HCT116 (cell line): ENCODE measurements at regions not wholly inside any gene's neighbourhood (a gene's known extent, or its start where the extent isn't known, plus 50 kb on each side); places are given as distances from the start of the nearest gene placed in this dataset.

Source experiments
- ATAC-seq: fragments of 200-7000 bp; cut with Tn5 transposase; 2 replicates; pipeline ENCODE4 v1.9.1; 2020; ENCODE audit warnings: mild to moderate bottlenecking, moderate library complexity
- BruUV-seq: library from RNA; stranded (reverse); fragments of 400-500 nt; replicated peaks from 2 replicates; lab custom pipeline; 2021; lab: Mats Ljungman, UMichigan
- CTCF ChIA-PET: fragments of 300-600 bp; sonication (Branson Sonifier 250); formaldehyde crosslinking; loops from one replicate; lab custom pipeline; 2021; ENCODE audit warnings: antibody characterized with exemption; lab: Charles Lee
- POLR2A ChIA-PET: fragments of 300-600, 350-600 bp; sonication (Branson Sonifier 250); formaldehyde crosslinking; loops from one replicate; lab custom pipeline; 2021; ENCODE audit warnings: antibody characterized with exemption; lab: Charles Lee
- RAD21 ChIA-PET, 2 experiments: fragments of 300-600 bp; sonication (Branson Sonifier 250); formaldehyde crosslinking; loops; one replicate each; lab custom pipeline; 2023; ENCODE audit warnings: low total read pairs in 2 of 2; ENCODE audit not compliant: uncharacterized antibody in 2 of 2, unreplicated experiment in 2 of 2, low non-redundant PET in 1 of 2; lab: Charles Lee
- DNase-seq: peaks from one replicate; pipeline ENCODE4 v3.0.0-alpha.2; 2010; ENCODE audit warnings: low read depth, low spot score
- H2AFZ ChIP-seq: fragments of 200-600 bp; shearing (Covaris generic), sonication (generic); 2 replicates; pipeline ENCODE4 v1.6.1; 2017; ENCODE audit warnings: low read depth, mixed run types, mixed read lengths, antibody characterized with exemption, low read length; ENCODE audit not compliant: poor library complexity, severe bottlenecking
- H3K27ac ChIP-seq: 2 replicates; pipeline ENCODE4 v1.5.1; 2012; ENCODE audit warnings: low read depth, low read length
- H3K27me3 ChIP-seq: fragments of 200-600 bp; sonication (generic); 2 replicates; pipeline ENCODE4 v1.6.1; 2016; ENCODE audit warnings: mixed run types, low read length, mixed read lengths; ENCODE audit not compliant: insufficient read depth
- H3K36me3 ChIP-seq, 2 experiments: fragments of 200-500 bp in 1 of 2; fragments of 200-600 bp in 1 of 2; sonication (Bioruptor generic) in 1 of 2; sonication (generic) in 1 of 2; 2 replicates each; pipeline versions ENCODE4 v1.5.1 to v1.6.1; 2014 to 2016; ENCODE audit warnings: low read length in 2 of 2, inconsistent platforms in 1 of 2, mixed read lengths in 1 of 2, mixed run types in 1 of 2; ENCODE audit not compliant: insufficient read depth in 2 of 2, control insufficient read depth in 1 of 2
- H3K4me1 ChIP-seq, 2 experiments: fragments of 200-600 bp in 1 of 2; sonication (generic) in 1 of 2; 2 replicates each; pipeline versions ENCODE4 v1.5.1 to v1.6.1; 2012 to 2017; ENCODE audit warnings: low read length in 2 of 2, inconsistent platforms in 1 of 2, mild to moderate bottlenecking in 1 of 2, mixed read lengths in 1 of 2, mixed run types in 1 of 2, moderate library complexity in 1 of 2; ENCODE audit not compliant: insufficient read depth in 2 of 2, control insufficient read depth in 1 of 2
- H3K4me2 ChIP-seq: fragments of 200-600 bp; sonication (generic); 2 replicates; pipeline ENCODE4 v1.6.1; 2017; ENCODE audit warnings: mixed run types, low read length, mixed read lengths
- H3K4me3 ChIP-seq, 2 experiments: fragments of 200-600 bp in 1 of 2; sonication (generic) in 1 of 2; replicated peaks in 1 of 2; 2 replicates each; pipeline ENCODE4 v1.5.1; 2011 to 2016; ENCODE audit warnings: low read length in 2 of 2, control low read depth in 1 of 2, low read depth in 1 of 2, mild to moderate bottlenecking in 1 of 2, mixed read lengths in 1 of 2, mixed run types in 1 of 2
- H3K79me2 ChIP-seq: fragments of 200-600 bp; sonication (generic); 2 replicates; pipeline ENCODE4 v1.6.1; 2017; ENCODE audit warnings: mild to moderate bottlenecking, mixed run types, low read length, moderate library complexity, mixed read lengths; ENCODE audit not compliant: insufficient read depth
- H3K9ac ChIP-seq: fragments of 200-600 bp; sonication (generic); 2 replicates; pipeline ENCODE4 v1.6.1; 2016; ENCODE audit warnings: low read length, mixed read lengths
- H3K9me2 ChIP-seq: fragments of 200-600 bp; sonication (generic), shearing (Covaris generic); 2 replicates; pipeline ENCODE4 v1.6.1; 2017; ENCODE audit warnings: mixed run types, mild to moderate bottlenecking, moderate library complexity; ENCODE audit not compliant: insufficient read depth
- H3K9me3 ChIP-seq, 2 experiments: fragments of 200-500 bp in 1 of 2; fragments of 200-600 bp in 1 of 2; sonication (Bioruptor generic) in 1 of 2; sonication (generic) in 1 of 2; 2 replicates each; pipeline ENCODE4 v1.6.1; 2014 to 2017; ENCODE audit warnings: low read length in 2 of 2, mixed read lengths in 2 of 2, inconsistent platforms in 1 of 2, low read depth in 1 of 2, mild to moderate bottlenecking in 1 of 2, mixed run types in 1 of 2, moderate library complexity in 1 of 2; ENCODE audit not compliant: control insufficient read depth in 1 of 2, insufficient read depth in 1 of 2
- H4K20me1 ChIP-seq: fragments of 200-600 bp; sonication (generic), shearing (Covaris generic); 2 replicates; pipeline ENCODE4 v1.6.1; 2017; ENCODE audit warnings: mixed run types, mild to moderate bottlenecking, moderate library complexity; ENCODE audit not compliant: insufficient read depth
- CBX3 ChIP-seq: IDR thresholded peaks from 2 replicates; pipeline ENCODE4 v1.6.1; 2012; ENCODE audit warnings: low read depth
- EGR1 ChIP-seq: IDR thresholded peaks from 2 replicates; pipeline ENCODE4 v1.6.1; 2012; ENCODE audit warnings: low read depth
- ELF1 ChIP-seq: IDR thresholded peaks from 2 replicates; pipeline ENCODE4 v1.6.1; 2012; ENCODE audit warnings: low read depth, borderline replicate concordance
- EZH2 ChIP-seq: fragments of 200-600 bp; sonication (generic); IDR thresholded peaks from 2 replicates; pipeline ENCODE4 v1.6.1; 2017; ENCODE audit warnings: antibody characterized with exemption, mixed run types
- EZH2phosphoT487 ChIP-seq: fragments of 200-600 bp; IDR thresholded peaks from 2 replicates; pipeline ENCODE4 v1.6.1; 2018; ENCODE audit warnings: antibody characterized with exemption, borderline replicate concordance
- FOSL1 ChIP-seq: IDR thresholded peaks from 2 replicates; pipeline ENCODE4 v1.6.1; 2012; ENCODE audit warnings: low read depth
- JUND ChIP-seq: IDR thresholded peaks from 2 replicates; pipeline ENCODE4 v1.6.1; 2012
- POLR2A ChIP-seq: IDR thresholded peaks from 2 replicates; pipeline ENCODE4 v1.7.0; 2011; ENCODE audit warnings: borderline replicate concordance; ENCODE audit not compliant: insufficient read depth, insufficient read length; ENCODE audit errors: extremely low read depth
- POLR2AphosphoS5 ChIP-seq: IDR thresholded peaks from 2 replicates; pipeline ENCODE4 v1.6.1; 2011; ENCODE audit warnings: mild to moderate bottlenecking, low read depth, low read length, moderate library complexity
- RAD21 ChIP-seq: IDR thresholded peaks from 2 replicates; pipeline ENCODE4 v1.6.1; 2012; ENCODE audit warnings: low read depth, mild to moderate bottlenecking
- SIN3A ChIP-seq: IDR thresholded peaks from 2 replicates; pipeline ENCODE4 v1.6.1; 2012; ENCODE audit warnings: low read depth
- SP1 ChIP-seq: IDR thresholded peaks from 2 replicates; pipeline ENCODE4 v1.6.1; 2012; ENCODE audit warnings: low read depth
- SRF ChIP-seq: IDR thresholded peaks from 2 replicates; pipeline ENCODE4 v1.6.1; 2012; ENCODE audit warnings: low read depth
- TCF7L2 ChIP-seq: IDR thresholded peaks from 2 replicates; pipeline ENCODE4 v1.7.0; 2011; ENCODE audit warnings: borderline replicate concordance, inconsistent platforms; ENCODE audit not compliant: insufficient read depth, insufficient read length; ENCODE audit errors: extremely low read depth
- YY1 ChIP-seq: IDR thresholded peaks from 2 replicates; pipeline ENCODE4 v1.6.1; 2011; ENCODE audit warnings: low read length, low read depth, moderate library complexity, mild to moderate bottlenecking; ENCODE audit not compliant: insufficient replicate concordance; ENCODE audit errors: extremely low read depth
- ZFX ChIP-seq: fragments of 450-650 bp; IDR thresholded peaks from 2 replicates; pipeline ENCODE4 v1.6.1; 2017
- ZNF274 ChIP-seq: fragments of 200-500 bp; sonication (Bioruptor generic); IDR thresholded peaks from 2 replicates; pipeline ENCODE4 v1.6.1; 2014; ENCODE audit warnings: mild to moderate bottlenecking, low read depth, low read length, inconsistent platforms
- intact Hi-C: fragments of 100-400 bp; cut with micrococcal nuclease; formaldehyde crosslinking; loops from 2 replicates; pipeline ENCODE4 v1.10.0; 2022
- TF ChIP-seq, protein P1 (sequence below), 3 experiments: fragments of 200-600 bp in 1 of 3; sonication (generic) in 1 of 3; IDR thresholded peaks in 2 of 3; conservative IDR thresholded peaks in 1 of 3; 2 replicates each; pipeline ENCODE4 v1.5.1; 2012 to 2017; ENCODE audit warnings: low read depth in 2 of 3, low read length in 2 of 3, antibody characterized with exemption in 1 of 3, borderline replicate concordance in 1 of 3, control low read depth in 1 of 3, mild to moderate bottlenecking in 1 of 3, mixed read lengths in 1 of 3, mixed run types in 1 of 3, moderate library complexity in 1 of 3; ENCODE audit not compliant: insufficient read depth in 1 of 3
- TF ChIP-seq, protein P2 (sequence below): IDR thresholded peaks from 2 replicates; pipeline ENCODE4 v1.6.1; 2012
- TF ChIP-seq, protein P3 (sequence below): IDR thresholded peaks from 2 replicates; pipeline ENCODE4 v1.6.1; 2012

- H2AFZ ChIP-seq: no peak overlapping the region
- H3K9ac ChIP-seq: no peak overlapping the region
- no peak overlapping the region for H3K4me2 ChIP-seq
- DNase-seq (no peak), ATAC-seq (no peak)
- no peaks in the 10 kb centered on the region for H3K4me1 ChIP-seq
- H3K9me3 ChIP-seq: no peaks in the 10 kb centered on the region; a peak in 1 of 4 replicates
- BruUV-seq: no TSS peak
- CTCF ChIA-PET: no interaction called here
- no peaks in the 10 kb centered on the region for H3K27me3 ChIP-seq
- POLR2A ChIA-PET: no interaction called here
- TF ChIP-seq TCF7L2: no peak
- TF ChIP-seq, protein P1, sequence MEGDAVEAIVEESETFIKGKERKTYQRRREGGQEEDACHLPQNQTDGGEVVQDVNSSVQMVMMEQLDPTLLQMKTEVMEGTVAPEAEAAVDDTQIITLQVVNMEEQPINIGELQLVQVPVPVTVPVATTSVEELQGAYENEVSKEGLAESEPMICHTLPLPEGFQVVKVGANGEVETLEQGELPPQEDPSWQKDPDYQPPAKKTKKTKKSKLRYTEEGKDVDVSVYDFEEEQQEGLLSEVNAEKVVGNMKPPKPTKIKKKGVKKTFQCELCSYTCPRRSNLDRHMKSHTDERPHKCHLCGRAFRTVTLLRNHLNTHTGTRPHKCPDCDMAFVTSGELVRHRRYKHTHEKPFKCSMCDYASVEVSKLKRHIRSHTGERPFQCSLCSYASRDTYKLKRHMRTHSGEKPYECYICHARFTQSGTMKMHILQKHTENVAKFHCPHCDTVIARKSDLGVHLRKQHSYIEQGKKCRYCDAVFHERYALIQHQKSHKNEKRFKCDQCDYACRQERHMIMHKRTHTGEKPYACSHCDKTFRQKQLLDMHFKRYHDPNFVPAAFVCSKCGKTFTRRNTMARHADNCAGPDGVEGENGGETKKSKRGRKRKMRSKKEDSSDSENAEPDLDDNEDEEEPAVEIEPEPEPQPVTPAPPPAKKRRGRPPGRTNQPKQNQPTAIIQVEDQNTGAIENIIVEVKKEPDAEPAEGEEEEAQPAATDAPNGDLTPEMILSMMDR (IDR thresholded peaks at IDR 0.05 in 2 of 3, conservative IDR thresholded peaks at IDR 0.05 in 1 of 3; ENCODE audit: borderline replicate concordance in 1 of 3, insufficient read depth in 1 of 3, low read depth in 2 of 3, low read length in 2 of 3): no peak
- no peak for TF ChIP-seq YY1
- no peak for TF ChIP-seq SIN3A
- TF ChIP-seq CBX3: no peak
- TF ChIP-seq, protein P2, sequence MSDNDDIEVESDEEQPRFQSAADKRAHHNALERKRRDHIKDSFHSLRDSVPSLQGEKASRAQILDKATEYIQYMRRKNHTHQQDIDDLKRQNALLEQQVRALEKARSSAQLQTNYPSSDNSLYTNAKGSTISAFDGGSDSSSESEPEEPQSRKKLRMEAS: no peak
- TF ChIP-seq EGR1: no peak
- TF ChIP-seq SRF: no peak
- no peak for TF ChIP-seq POLR2AphosphoS5
- TF ChIP-seq POLR2A: no peak
- TF ChIP-seq SP1: no peak
- TF ChIP-seq EZH2phosphoT487: no peak
- no peak for TF ChIP-seq EZH2
- TF ChIP-seq RAD21: no peak
- no peak for TF ChIP-seq FOSL1
- TF ChIP-seq, protein P3, sequence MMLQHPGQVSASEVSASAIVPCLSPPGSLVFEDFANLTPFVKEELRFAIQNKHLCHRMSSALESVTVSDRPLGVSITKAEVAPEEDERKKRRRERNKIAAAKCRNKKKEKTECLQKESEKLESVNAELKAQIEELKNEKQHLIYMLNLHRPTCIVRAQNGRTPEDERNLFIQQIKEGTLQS: no peak
- TF ChIP-seq ELF1: no peak
- no peak for TF ChIP-seq ZNF274
- no peak for TF ChIP-seq ZFX
- no peak for TF ChIP-seq JUND
- no peaks in the 10 kb centered on the region for H3K79me2 ChIP-seq
- no peaks in the 10 kb centered on the region for H3K9me2 ChIP-seq
- H4K20me1 ChIP-seq: no peaks in the 10 kb centered on the region
- H3K4me3 ChIP-seq: no peak overlapping the region
- no peak overlapping the region for H3K27ac ChIP-seq
- intact Hi-C loops: no loop called here
- RAD21 ChIA-PET: no interaction called here
- no peaks in the 10 kb centered on the region for H3K36me3 ChIP-seq
Measured at GRCh38 chr7:156015237-156016020, 203.2 kb upstream of the SHH start.
